HFF-Myc (cell line): ENCODE measurements at regions not wholly inside any gene's neighbourhood (a gene's known extent, or its start where the extent isn't known, plus 50 kb on each side); places are given as distances from the start of the nearest gene placed in this dataset.

Source experiments
- DNase-seq: peaks from one replicate; pipeline ENCODE4 v3.0.0-alpha.2; 2011; ENCODE audit warnings: low read depth; ENCODE audit errors: extremely low read depth
- H3K4me3 ChIP-seq: replicated peaks from 2 replicates; pipeline ENCODE4 v1.5.1; 2011; ENCODE audit warnings: low read depth, mild to moderate bottlenecking, control low read depth, low read length
- TF ChIP-seq, protein P1 (sequence below): IDR thresholded peaks from 2 replicates; pipeline ENCODE4 v1.5.1; 2012; ENCODE audit warnings: mild to moderate bottlenecking, low read depth, low read length, control low read depth; ENCODE audit errors: missing control alignments

DNA sequence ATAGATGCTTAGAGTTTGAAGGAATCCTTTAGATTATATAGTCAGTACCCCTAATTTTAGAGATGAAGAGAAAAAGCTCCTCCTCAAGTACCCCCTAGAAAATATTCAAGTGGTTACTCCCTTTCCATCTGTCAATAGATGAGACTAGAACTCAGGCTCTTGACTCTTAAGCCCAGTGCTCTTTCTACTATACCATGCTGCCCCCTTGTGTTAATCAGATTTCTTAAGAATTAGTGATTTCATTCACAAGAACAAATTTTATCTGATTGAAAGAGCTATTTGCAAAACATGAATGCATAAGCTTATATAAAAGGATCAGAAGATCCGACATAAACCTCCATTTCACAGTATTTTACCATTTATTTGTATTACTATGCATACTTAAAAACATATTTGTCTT, 179.3 kb downstream of the TFEC start:
- TF ChIP-seq, protein P1, sequence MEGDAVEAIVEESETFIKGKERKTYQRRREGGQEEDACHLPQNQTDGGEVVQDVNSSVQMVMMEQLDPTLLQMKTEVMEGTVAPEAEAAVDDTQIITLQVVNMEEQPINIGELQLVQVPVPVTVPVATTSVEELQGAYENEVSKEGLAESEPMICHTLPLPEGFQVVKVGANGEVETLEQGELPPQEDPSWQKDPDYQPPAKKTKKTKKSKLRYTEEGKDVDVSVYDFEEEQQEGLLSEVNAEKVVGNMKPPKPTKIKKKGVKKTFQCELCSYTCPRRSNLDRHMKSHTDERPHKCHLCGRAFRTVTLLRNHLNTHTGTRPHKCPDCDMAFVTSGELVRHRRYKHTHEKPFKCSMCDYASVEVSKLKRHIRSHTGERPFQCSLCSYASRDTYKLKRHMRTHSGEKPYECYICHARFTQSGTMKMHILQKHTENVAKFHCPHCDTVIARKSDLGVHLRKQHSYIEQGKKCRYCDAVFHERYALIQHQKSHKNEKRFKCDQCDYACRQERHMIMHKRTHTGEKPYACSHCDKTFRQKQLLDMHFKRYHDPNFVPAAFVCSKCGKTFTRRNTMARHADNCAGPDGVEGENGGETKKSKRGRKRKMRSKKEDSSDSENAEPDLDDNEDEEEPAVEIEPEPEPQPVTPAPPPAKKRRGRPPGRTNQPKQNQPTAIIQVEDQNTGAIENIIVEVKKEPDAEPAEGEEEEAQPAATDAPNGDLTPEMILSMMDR: peak; percentile 39
- peak; percentile 51 for DNase-seq

GRCh38 chr7:115850774-115851173, 179.8 kb downstream of the TFEC start:
- no peak for DNase-seq
- no peak overlapping the region for H3K4me3 ChIP-seq
- TF ChIP-seq, protein P1: no peak

More for the DNA sequence above, 179.3 kb downstream of the TFEC start:
- H3K4me3 ChIP-seq: no peak overlapping the region

DNA sequence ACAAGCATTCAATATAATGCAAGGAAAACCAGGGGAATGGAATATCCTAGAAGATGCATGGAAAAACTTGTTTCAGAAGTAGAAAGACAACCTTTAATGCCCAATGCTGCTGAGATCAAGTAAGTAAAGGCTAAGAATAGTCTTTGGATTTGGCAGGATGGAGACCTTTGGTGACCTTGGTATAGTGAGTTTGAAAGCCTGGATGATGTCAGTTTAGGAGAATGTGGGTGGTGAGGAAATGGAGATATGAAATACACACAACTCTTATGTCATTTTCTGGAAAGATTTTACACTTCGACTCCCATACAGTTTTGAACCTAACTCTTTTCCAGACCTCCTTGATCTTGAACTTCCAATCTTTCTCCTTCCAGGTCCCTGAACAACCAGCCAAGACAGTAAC, 185.7 kb downstream of the TFEC start:
- no peak overlapping the region for H3K4me3 ChIP-seq
- TF ChIP-seq, protein P1: no peak
- no peak for DNase-seq

DNA sequence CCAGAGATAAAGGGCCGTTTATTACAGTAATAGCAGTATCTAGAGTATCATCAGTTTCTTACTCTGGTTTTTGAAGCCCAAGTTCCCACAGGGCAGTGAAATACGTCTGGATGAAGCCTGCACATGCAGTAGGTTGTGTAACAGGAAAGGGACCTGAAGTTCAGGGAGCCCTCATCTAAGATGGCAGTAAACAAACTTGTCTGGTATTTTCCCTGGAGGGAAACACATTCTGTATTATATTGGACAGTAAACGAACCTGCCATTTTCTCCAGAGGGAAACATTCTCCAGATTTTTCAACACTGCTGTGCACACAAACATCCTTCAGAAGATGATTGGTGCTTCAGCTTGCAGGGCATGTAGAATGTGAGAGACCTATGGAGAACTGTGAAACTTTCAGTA, 189.9 kb downstream of the TFEC start:
- DNase-seq: no peak
- TF ChIP-seq, protein P1: no peak

DNA sequence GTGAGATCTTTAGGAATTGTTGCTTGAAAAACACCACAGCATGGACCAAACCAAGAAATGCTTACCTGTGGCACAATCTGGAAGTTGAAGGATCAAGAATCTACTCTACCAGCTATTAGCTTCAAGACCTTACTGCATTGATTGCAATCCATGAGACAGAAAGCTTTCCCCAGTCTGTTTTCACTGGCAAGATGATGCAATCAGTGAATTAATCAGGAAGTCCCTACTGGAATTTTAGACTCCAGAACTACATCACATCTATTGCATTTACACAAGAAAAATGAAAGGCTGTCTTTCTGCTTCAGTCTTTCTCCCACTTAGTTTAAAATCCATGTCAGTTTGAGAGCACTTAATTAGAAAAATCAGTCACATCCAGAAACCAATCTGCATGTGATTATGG, 191.7 kb downstream of the TFEC start:
- no peak for DNase-seq
- TF ChIP-seq, protein P1: no peak
- no peak overlapping the region for H3K4me3 ChIP-seq

More for the DNA sequence above, 189.9 kb downstream of the TFEC start:
- no peak overlapping the region for H3K4me3 ChIP-seq

DNA sequence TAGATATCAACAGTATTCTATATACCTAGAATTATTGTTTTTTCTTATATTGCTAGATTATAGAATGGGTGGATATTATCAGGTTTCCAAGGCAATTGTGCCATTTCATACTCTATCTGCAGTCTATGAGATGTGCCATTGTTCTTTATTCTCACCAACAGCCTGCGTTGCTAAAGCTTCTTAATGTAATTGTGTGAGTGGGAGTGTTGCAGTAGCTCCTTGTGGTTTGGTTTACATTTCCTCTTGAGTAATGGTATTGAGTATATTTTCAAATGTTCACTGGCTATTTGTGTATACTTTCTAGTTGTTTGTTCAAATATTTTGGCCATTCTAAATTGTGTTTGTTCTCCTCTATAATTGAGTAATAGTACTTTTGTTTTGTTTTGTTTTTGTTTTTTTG, 199.2 kb downstream of the TFEC start:
- TF ChIP-seq, protein P1: no peak
- no peak for DNase-seq

GRCh38 chr7:115827305-115828045, 203.1 kb downstream of the TFEC start:
- TF ChIP-seq, protein P1: no peak
- H3K4me3 ChIP-seq: no peak overlapping the region
- DNase-seq: no peak

More for the DNA sequence above, 199.2 kb downstream of the TFEC start:
- no peak overlapping the region for H3K4me3 ChIP-seq
